PC-3 (cell line): ENCODE measurements at regions not wholly inside any gene's neighbourhood (a gene's known extent, or its start where the extent isn't known, plus 50 kb on each side); places are given as distances from the start of the nearest gene placed in this dataset.

ENCODE experiments used
- ATAC-seq: fragments of 200-7000 bp; cut with Tn5 transposase; 2 replicates; pipeline ENCODE4 v1.9.1; 2020; ENCODE audit warnings: mild to moderate bottlenecking, moderate library complexity
- BruUV-seq: library from RNA; stranded (reverse); fragments of 400-500 nt; replicated peaks from 2 replicates; lab custom pipeline; 2021; lab: Mats Ljungman, UMichigan
- CTCF ChIA-PET: fragments of 300-600 bp; sonication (Branson Sonifier 250); formaldehyde crosslinking; loops from one replicate; lab custom pipeline; 2022; ENCODE audit warnings: antibody characterized with exemption; lab: Charles Lee
- POLR2A ChIA-PET: fragments of 300-600 bp; sonication (Branson Sonifier 250); formaldehyde crosslinking; loops from one replicate; lab custom pipeline; 2022; ENCODE audit warnings: antibody characterized with exemption; ENCODE audit not compliant: unreplicated experiment; lab: Charles Lee
- DNase-seq: peaks from one replicate; pipeline ENCODE4 v3.0.0-alpha.2; 2015
- H2AFZ ChIP-seq: fragments of 300-600 bp; sonication (generic); 2 replicates; pipeline ENCODE4 v1.6.0; 2016; ENCODE audit warnings: antibody characterized with exemption, low read length
- H3F3A ChIP-seq: fragments of 300-600 bp; sonication (generic); one replicate; pipeline ENCODE4 v1.6.0; 2017; ENCODE audit warnings: antibody characterized with exemption, low read length, control low read depth, mild to moderate bottlenecking; ENCODE audit not compliant: unreplicated experiment
- H3K27ac ChIP-seq: fragments of 300-600 bp; sonication (generic); 2 replicates; pipeline ENCODE4 v1.5.1; 2016; ENCODE audit warnings: mild to moderate bottlenecking, low read length
- H3K27me3 ChIP-seq: fragments of 300-600 bp; sonication (generic); 2 replicates; pipeline ENCODE4 v1.6.1; 2016; ENCODE audit warnings: low read length, mixed read lengths
- H3K36me3 ChIP-seq: fragments of 300-600 bp; sonication (generic); 2 replicates; pipeline ENCODE4 v1.6.1; 2016; ENCODE audit warnings: low read depth, mixed run types, low read length, mixed read lengths
- H3K4me1 ChIP-seq: fragments of 300-600 bp; sonication (generic); 2 replicates; pipeline ENCODE4 v1.5.1; 2016; ENCODE audit warnings: low read length; ENCODE audit not compliant: insufficient read depth
- H3K4me2 ChIP-seq: fragments of 300-600 bp; sonication (generic); 2 replicates; pipeline ENCODE4 v1.6.0; 2016; ENCODE audit warnings: low read length
- H3K4me3 ChIP-seq: fragments of 300-600 bp; sonication (generic); 2 replicates; pipeline ENCODE4 v1.5.1; 2016; ENCODE audit warnings: mild to moderate bottlenecking, low read length, mixed read lengths
- H3K79me2 ChIP-seq: fragments of 300-600 bp; sonication (generic); 2 replicates; pipeline ENCODE4 v1.6.1; 2017; ENCODE audit warnings: low read length, mixed read lengths
- H3K9ac ChIP-seq: fragments of 300-600 bp; sonication (generic); 2 replicates; pipeline ENCODE4 v1.6.0; 2016; ENCODE audit warnings: mild to moderate bottlenecking, low read length
- H3K9me2 ChIP-seq: fragments of 300-600 bp; sonication (generic); replicated peaks from 2 replicates; pipeline ENCODE4 v1.6.1; 2016; ENCODE audit warnings: mixed run types, low read length, mixed read lengths
- H3K9me3 ChIP-seq: fragments of 300-600 bp; sonication (generic); 2 replicates; pipeline ENCODE4 v1.6.1; 2016; ENCODE audit warnings: low read length, mixed read lengths
- H4K20me1 ChIP-seq: fragments of 300-600 bp; sonication (generic); 2 replicates; pipeline ENCODE4 v1.6.1; 2016; ENCODE audit warnings: low read length, mixed read lengths
- CTCF ChIP-seq: fragments of 300-600 bp; sonication (generic); conservative IDR thresholded peaks from 2 replicates; pipeline ENCODE4 v1.5.1; 2017; ENCODE audit warnings: antibody characterized with exemption, low read depth, mild to moderate bottlenecking, low read length
- EZH2 ChIP-seq: fragments of 300-600 bp; sonication (generic); IDR thresholded peaks from one replicate; pipeline ENCODE4 v1.6.1; 2017; ENCODE audit warnings: antibody characterized with exemption, mild to moderate bottlenecking, low read length; ENCODE audit not compliant: unreplicated experiment
- EZH2phosphoT487 ChIP-seq: fragments of 300-600 bp; sonication (generic); IDR thresholded peaks from 2 replicates; pipeline ENCODE4 v1.6.1; 2018; ENCODE audit warnings: mild to moderate bottlenecking, antibody characterized with exemption, low read length, borderline replicate concordance
- intact Hi-C: fragments of 100-400 bp; cut with micrococcal nuclease; formaldehyde crosslinking; loops from 2 replicates; pipeline ENCODE4 v1.9.0; 2023

GRCh38 chr7:36053589-36053988, 99.5 kb upstream of the EEPD1 start:
- ChIA-PET POLR2A (interaction anchor here (0.6 kb wide), 2 partner anchors 32 to 49 kb away, joined by 3 read pairs; no protein-coding TSS in a partner anchor), CTCF (no interaction called here)
- Histone ChIP-seq H3K4me1 (peaks cover 9% of the 10 kb centered on the region), H2AFZ (no peak overlapping the region), H4K20me1 (no peaks in the 10 kb centered on the region), H3K9me3 (no peaks in the 10 kb centered on the region), H3K4me3 (no peak overlapping the region), H3K79me2 (no peaks in the 10 kb centered on the region), H3F3A (no peaks in the 10 kb centered on the region), H3K4me2 (no peak overlapping the region), H3K9ac (no peak overlapping the region), H3K27ac (no peak overlapping the region), H3K27me3 (no peaks in the 10 kb centered on the region), H3K9me2 (no peaks in the 10 kb centered on the region), H3K36me3 (no peaks in the 10 kb centered on the region)
- no TSS peak for BruUV-seq
- DNase-seq (no peak), ATAC-seq (no peak)
- no peak for TF ChIP-seq EZH2phosphoT487
- TF ChIP-seq CTCF: no peak
- no peak for TF ChIP-seq EZH2
- intact Hi-C loops: no loop called here

DNA sequence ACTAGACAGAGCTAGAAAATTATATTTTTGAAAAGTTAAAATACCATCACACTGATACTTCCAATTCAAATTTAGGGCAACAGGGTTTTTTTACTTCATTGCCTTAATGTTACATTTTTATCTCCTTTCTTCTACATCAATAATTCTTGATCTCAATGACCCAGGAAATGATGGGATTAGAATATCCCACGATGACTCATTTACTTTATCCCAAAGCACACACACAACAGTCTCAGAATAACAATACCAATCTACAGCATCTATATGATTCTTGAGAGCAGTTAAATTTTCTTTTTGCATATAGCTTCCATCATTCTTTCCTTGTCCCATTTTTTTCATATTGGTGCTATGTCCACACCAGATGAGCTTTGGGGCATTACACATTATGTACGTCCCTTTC, 98.4 kb upstream of the EEPD1 start:
- Histone ChIP-seq H4K20me1 (no peaks in the 10 kb centered on the region), H3K9me3 (no peaks in the 10 kb centered on the region), H3K9me2 (no peaks in the 10 kb centered on the region), H3K27me3 (no peaks in the 10 kb centered on the region), H3K27ac (no peak overlapping the region), H3K79me2 (no peaks in the 10 kb centered on the region), H3F3A (no peaks in the 10 kb centered on the region), H3K4me2 (no peak overlapping the region), H3K4me3 (no peak overlapping the region), H2AFZ (no peak overlapping the region), H3K4me1 (no peaks in the 10 kb centered on the region), H3K36me3 (no peaks in the 10 kb centered on the region), H3K9ac (no peak overlapping the region)
- POLR2A ChIA-PET: no interaction called here
- no peak for TF ChIP-seq CTCF
- no peak for TF ChIP-seq EZH2
- no peak for TF ChIP-seq EZH2phosphoT487
- intact Hi-C loops: no loop called here
- BruUV-seq: no TSS peak
- DNase-seq: peak; percentile 14
- peak; percentile 54; the same call in 1 of the 2 replicates for ATAC-seq
- CTCF ChIA-PET: no interaction called here

GRCh38 chr7:36055207-36055606, 97.8 kb upstream of the EEPD1 start:
- H4K20me1 ChIP-seq: no peaks in the 10 kb centered on the region
- H3K9ac ChIP-seq: no peak overlapping the region
- no peaks in the 10 kb centered on the region for H3K79me2 ChIP-seq
- POLR2A ChIA-PET: no interaction called here
- TF ChIP-seq CTCF (no peak), EZH2phosphoT487 (no peak), EZH2 (no peak)
- H3F3A ChIP-seq: no peaks in the 10 kb centered on the region
- no TSS peak for BruUV-seq
- no peaks in the 10 kb centered on the region for H3K9me3 ChIP-seq
- H3K4me2 ChIP-seq: no peak overlapping the region
- H3K36me3 ChIP-seq: no peaks in the 10 kb centered on the region
- no peak overlapping the region for H3K27ac ChIP-seq
- DNase-seq (no peak), ATAC-seq (no peak)
- H3K9me2 ChIP-seq: no peaks in the 10 kb centered on the region
- H3K27me3 ChIP-seq: no peaks in the 10 kb centered on the region
- no peak overlapping the region for H2AFZ ChIP-seq
- no peaks in the 10 kb centered on the region for H3K4me1 ChIP-seq
- CTCF ChIA-PET: no interaction called here
- intact Hi-C loops: no loop called here
- no peak overlapping the region for H3K4me3 ChIP-seq
